22Rv1 (cell line): ENCODE measurements at regions not wholly inside any gene's neighbourhood (a gene's known extent, or its start where the extent isn't known, plus 50 kb on each side); places are given as distances from the start of the nearest gene placed in this dataset.

Source experiments
- ZFX ChIP-seq: fragments of 450-650 bp; IDR thresholded peaks from 2 replicates; pipeline ENCODE4 v1.6.1; 2017; ENCODE audit warnings: antibody characterized with exemption, borderline replicate concordance
- TF ChIP-seq, protein P1 (sequence below): fragments of 450-650 bp; IDR thresholded peaks from 2 replicates; pipeline ENCODE4 v1.5.1; 2017; ENCODE audit warnings: mild to moderate bottlenecking

DNA sequence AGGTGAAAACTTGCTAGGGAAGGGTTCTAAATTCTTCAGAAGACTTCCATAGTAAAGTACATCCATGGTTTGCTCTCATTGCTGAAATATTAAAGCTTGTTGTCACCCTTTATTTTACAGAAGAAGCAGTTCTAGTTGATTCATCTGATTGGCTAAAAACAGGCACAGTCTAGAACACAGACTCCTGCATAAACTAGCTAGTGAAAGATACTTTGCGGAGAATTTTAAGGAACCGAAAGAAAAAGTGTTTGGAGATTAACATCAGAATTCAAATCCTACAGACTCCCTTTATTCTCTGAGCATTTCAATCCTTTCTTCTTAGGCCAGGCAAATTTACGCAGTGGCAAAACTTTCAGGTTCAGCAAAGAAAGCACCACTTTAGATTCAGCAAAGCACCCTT lies 1076.5 kb upstream of the ZEB2 start:
- TF ChIP-seq, protein P1, sequence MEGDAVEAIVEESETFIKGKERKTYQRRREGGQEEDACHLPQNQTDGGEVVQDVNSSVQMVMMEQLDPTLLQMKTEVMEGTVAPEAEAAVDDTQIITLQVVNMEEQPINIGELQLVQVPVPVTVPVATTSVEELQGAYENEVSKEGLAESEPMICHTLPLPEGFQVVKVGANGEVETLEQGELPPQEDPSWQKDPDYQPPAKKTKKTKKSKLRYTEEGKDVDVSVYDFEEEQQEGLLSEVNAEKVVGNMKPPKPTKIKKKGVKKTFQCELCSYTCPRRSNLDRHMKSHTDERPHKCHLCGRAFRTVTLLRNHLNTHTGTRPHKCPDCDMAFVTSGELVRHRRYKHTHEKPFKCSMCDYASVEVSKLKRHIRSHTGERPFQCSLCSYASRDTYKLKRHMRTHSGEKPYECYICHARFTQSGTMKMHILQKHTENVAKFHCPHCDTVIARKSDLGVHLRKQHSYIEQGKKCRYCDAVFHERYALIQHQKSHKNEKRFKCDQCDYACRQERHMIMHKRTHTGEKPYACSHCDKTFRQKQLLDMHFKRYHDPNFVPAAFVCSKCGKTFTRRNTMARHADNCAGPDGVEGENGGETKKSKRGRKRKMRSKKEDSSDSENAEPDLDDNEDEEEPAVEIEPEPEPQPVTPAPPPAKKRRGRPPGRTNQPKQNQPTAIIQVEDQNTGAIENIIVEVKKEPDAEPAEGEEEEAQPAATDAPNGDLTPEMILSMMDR, result no peak
- TF ChIP-seq ZFX, result no peak
